Dermis blood vessel endothelial cell (primary cell): ENCODE measurements at regions not wholly inside any gene's neighbourhood (a gene's known extent, or its start where the extent isn't known, plus 50 kb on each side); places are given as distances from the start of the nearest gene placed in this dataset.

Experiments used
- DNase-seq: peaks from one replicate; pipeline ENCODE4 v3.0.0; 2010

DNA sequence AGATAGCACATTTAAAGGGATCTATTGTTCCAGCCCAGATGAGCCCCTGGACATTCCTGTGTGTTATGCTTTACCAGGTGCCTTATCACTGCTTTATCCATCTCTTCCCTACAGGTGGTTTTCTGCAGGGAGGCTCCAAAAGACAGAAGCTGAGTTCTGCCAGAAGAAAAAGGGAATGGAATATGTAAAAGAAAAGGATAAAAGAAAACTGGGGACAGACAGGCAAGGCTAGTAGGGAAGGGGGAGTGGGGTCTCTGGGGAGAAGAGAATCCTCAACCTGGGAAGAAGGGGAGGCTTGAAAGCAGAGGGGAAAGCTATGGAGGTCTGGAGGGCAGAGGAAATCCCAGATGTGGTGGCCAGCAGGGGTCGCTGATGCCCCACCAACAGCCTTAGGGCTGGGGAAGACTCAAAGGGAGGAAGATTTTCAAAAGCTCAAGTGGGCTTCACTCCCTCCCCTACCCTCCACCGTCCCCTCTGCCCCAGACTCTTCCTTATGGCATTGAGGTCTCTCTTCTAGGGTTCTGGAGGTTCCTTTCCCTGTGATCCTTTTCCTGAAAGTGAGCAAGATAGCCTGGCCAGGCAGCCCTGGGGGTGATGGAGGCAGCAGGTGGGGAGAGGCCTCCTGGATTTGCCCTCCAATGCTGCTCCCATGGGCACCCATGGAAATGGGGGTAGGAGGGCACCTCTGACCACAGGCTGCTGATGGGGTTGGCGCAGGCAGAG, 178.1 kb upstream of the PKDCC start:
- peak; percentile 79 for DNase-seq

DNA sequence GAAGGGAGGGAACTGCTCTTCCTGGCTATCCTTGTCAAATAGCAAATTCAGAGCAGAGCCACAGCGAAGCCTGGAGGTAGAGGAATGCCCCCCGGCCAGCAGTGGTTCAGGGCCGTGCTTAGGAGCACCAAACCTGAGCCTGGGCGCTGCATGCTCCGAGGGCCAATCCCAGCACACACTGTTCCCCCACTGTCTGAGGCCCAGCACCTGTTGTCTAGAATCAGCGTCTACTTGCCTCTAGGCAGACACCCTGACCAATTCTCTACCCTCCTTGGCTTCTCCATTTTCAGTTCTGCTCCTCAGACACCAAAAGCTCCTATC, 177.6 kb upstream of the PKDCC start:
- no peak for DNase-seq

DNA sequence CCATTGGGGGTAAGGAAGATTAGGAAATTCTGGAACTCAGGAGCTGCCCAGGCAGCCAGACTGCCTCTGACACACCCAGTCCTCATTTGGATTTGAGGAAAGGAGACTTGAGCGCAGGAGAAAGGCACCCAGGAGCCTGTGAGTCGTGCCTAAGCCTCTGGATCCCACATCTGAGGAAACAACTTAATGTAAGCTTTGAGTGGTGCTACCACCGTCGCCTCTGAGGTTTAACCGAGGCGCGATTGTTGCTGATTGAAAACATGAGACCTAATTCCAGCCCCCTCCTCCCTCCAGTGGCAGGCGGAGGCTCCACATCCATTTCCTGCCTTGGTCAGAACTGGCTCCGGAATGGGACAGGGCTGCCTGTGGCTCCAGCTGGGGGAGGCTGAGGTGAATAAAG, 176.7 kb upstream of the PKDCC start:
- DNase-seq = peak; percentile 7

DNA sequence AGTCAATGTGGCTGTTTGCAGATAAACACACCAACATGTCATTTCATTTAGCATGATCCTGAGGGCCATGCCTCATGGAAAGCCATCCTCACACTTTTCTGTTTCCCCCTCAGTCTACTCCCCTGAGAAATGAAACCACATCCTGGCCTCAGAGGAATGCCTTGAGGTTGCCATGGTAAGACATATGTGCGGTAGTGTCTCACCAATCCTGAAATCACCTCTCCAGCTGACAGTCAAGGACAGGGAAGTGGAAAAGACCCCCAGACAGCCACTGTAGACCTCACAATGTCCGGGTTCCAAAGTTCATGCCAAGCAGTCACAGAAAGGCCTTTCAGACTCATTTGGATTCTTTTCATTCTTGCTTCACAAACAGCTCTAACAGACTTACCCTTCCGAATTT, 175.2 kb upstream of the PKDCC start:
- DNase-seq = no peak

- no peak for DNase-seq
These were observed 174.5 kb upstream of the PKDCC start for GRCh38 chr2:41873102-41874031.

DNA sequence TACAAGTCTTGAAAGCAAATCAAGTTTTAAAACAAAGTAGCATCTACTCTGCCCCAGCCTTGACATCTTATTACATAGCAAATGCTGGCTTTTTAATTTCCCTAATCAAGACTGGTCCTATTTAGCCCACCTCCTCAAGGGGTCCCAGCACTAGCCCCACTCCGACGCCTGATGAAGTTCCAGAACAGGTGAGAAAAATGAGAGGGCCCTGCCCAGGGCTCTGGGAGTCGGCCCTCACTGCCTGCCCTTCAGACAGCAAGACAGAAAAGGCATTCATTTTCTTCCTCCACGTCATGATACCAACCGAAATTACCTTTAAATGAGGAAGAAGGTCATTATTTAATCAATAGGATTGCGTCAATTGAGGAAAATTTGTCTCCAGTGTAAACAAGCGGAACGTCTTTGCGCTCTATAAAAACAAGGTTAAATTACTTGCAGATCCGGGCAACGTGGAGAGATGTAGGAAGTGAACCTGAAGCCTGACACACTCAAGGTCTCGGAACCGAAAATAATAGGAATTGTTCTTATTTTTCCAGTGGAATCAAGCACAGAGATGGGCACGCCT, 170.6 kb upstream of the PKDCC start:
- no peak for DNase-seq

DNA sequence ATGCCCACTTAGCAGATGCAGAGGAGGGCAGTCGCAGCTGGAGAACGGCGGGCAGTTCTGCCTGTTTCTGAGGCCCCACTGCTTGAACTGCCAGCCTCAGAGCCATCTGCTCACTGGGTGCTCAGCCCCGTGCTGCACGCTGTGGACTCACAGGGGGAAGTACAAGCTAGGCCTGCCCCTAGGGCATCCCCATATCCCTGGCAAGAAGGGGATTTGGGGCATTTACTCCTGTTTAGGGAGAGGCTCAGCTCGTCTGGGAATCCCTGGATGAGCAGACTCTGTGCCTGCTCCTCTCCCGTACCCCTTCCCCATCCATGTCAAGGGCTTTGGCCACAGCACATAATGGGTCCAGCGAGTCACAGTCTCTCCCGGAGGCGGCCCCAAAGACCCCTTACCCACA, 169.8 kb upstream of the PKDCC start:
- DNase-seq = no peak

DNA sequence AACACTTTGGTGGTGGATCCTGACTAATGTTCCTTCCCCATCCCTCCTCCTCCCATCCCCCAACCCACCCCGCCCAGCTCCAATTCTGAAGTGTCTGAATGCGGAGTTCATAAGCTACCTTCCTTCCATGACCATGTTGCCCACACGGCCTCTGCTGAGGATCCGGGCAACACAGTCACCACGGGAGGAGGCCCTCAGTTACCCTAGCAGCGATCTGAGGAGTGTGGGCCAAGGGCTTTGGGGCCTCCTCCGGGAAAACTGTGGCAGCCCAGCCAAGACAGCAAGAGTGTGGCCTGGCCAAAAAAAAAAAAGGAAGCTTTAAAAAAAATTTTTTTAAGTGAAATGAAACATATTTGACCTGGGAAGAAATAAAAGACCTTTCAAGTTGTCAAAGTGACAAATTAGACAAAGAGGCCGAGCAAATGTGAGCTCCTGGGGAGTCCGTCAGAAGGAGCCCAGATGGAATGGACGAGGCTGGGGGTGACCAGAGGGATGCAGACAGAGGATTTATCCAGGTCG, 169.0 kb upstream of the PKDCC start:
- no peak for DNase-seq

- no peak for DNase-seq
These were observed 168.4 kb upstream of the PKDCC start for GRCh38 chr2:41879235-41879916.

DNA sequence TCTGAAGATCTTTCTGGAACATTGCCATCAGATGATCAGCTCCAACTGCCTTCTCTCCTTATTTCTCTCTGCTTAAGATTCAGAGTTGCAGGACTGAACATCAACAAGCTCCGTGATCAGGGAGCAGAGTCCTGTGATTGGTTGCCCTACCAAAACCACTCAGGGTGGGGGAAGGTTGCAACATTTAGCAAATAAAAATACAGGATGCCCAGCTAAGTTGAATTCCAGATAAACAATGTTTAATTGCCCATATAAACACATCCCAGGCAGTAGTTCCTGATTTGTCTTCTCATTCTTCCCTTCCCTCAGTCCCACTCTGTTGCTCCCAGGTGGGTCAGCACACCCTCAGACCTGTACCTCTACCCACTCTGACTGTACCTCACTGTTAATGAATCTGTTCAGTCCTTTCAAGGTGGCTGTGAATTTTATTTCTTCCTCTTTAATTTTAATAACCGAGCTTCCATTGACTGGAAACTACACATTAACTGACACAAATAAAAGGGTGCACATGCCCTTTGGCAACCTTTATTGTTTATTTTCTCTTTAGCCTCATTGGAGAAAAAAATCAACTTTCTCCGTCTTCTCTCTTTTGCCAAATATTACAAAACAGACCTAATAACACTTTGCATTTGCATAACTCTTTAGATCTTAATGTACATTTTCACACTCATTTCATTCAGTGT, 167.1 kb upstream of the PKDCC start:
- DNase-seq = no peak

DNA sequence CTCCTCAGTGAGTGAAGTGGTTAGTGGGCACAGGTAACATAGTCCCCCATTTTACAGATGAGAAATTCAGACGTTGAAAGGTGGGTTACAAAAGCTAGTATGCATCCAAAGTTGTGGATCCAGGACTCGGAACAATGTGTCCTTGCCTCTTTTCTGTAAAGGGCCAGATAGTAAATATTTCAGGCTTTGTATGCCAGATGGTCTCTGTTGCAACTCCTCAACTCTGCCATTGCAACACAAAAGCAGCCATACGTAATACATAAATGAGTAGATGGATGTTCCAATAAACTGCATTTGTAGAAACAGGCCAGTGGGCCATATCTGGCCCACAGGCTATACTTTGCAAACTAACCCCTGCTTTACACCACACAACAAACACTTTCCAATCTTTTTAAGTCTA, 166.6 kb upstream of the PKDCC start:
- no peak for DNase-seq

GRCh38 chr2:41884718-41885117, 163.1 kb upstream of the PKDCC start:
- no peak for DNase-seq

- no peak for DNase-seq
These were observed 161.6 kb upstream of the PKDCC start for GRCh38 chr2:41886145-41886664.

GRCh38 chr2:41886757-41887156, 161.1 kb upstream of the PKDCC start:
- no peak for DNase-seq

- DNase-seq = no peak
These were observed 157.5 kb upstream of the PKDCC start for GRCh38 chr2:41890341-41890740.

DNA sequence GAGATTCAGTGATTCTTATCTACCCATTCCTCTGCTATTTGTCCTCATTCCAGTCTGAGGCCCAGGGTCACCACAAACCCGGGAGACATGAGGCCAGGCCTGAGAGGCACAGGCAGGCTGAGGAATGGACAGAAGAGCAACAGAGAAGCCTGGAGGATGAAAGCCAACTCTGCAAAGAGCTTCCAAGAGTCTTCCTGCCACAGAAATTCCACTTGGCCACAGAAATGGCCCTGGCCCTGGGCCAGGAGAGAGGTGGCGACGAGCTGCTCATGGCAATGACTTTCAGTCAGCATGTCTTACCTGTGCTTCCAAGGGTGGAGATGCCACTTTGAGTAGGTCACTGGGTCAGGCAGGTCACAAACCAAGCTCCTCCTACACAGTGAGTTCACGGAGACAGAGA, 155.3 kb upstream of the PKDCC start:
- no peak for DNase-seq

DNA sequence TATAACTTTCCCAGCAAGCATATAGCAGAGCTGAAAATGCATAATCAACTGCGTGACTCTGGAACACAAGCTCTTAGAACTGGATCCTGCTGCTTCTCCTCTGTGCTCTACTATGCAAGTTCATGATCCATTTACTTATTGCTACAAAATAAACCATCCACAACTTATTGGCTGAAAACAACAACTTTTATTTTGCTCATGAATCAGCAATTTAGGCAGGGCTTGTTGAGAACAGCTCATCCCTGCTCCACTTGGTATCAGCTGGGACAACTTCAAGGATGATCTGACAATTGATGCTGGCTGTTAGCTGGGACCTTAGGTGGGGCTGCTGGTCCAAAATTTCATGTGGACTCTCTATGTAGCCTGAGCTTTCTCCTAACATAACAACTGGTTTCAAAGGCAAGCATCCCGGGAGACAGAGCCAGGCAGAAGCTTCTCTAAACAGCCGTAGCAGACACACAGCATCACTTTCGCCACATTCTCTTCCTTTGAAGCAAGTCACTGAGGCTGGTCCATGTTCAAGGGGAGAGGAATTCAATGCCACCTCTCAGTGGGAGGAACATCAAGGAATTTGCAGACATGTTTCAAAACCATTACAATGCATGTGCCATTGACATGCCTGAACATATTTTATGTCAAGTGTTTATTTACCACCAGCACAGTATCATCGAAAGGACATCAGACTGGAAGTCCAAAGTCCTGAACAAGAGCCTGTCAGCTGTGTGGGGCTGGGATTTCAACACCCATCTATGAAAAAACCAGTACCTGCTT, 153.1 kb upstream of the PKDCC start:
- DNase-seq = no peak

GRCh38 chr2:41895334-41895664, 152.5 kb upstream of the PKDCC start:
- DNase-seq = no peak

DNA sequence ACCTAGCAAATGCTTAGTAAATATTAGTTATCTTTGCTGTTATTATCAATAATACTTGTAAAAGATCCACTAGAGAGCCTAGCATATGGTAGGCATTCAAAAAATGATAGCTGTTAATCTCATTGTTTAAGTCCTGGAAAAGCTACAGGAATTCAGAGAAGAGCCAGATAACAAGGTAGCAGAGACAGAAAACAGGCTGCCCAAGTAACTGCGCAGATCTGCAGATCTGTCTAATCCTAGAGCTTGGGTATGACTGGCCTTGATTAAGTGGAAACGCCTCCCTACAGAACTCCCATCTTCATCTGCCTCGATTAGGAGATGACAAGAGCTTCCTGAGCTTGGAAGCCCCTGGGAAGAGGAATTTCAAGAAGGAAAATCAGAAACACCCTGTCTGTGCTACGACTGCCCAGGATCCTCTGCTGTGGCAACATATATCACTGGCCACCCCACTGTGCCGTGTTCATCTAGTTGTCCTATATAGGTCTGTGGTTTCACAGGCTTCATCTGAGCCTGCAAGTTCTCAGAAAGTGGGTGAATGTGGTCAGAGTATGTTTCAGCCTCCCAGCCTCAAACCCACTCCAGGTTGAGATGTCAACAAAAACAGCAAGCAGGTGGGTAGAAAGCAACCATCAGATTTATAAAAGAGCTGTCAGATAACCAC, 151.5 kb upstream of the PKDCC start:
- DNase-seq = no peak

DNA sequence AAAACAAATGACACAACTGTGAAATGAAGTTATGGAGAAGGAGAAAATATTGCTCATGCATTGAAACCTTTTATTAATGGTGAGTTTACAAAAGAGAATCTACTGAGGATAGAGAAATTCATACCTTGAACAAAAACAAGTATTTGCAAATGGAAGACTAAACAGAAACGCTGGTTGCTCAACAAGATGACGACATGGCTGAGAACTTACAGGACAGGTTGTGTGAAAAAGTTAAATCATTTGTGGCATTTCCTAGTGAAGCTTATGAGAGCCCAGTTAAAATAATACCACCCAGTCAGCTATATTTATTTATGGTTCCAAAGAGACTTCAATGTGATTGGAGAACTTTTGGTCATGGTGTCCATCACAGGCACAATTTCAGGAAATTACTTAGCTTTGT, 148.6 kb upstream of the PKDCC start:
- no peak for DNase-seq

DNA sequence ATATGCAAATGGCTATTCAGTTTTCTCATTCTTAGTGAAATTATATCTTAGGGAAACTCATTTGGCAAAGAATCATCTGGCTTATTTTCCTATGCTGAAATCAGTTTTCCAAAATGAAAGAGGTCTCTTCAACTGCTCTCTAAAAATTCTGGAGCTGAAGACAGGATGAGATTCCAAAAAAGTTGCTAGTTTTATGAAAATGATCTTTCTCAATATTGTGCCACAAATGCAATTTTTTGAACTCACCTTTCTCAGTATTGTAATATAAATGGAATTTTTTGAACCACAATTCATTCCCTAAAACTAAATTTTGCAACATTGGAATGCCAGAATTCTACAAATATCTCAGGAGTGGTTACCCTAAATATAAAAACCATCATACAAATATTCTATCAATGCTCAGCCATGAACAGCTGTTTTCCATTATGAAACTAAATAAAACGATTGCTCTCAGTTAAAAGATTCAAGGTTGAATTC, 147.7 kb upstream of the PKDCC start:
- no peak for DNase-seq
